GM18505 (cell line): ENCODE measurements at regions not wholly inside any gene's neighbourhood (a gene's known extent, or its start where the extent isn't known, plus 50 kb on each side); places are given as distances from the start of the nearest gene placed in this dataset.
A peak's percentile ranks its signal among the peaks of the same experiment; 100 is the strongest.
"Not testable (repeated sequence)": the region's sequence is repeated elsewhere in the genome, so short reads cannot be mapped to it uniquely, and the experiment has no call there.

Experiments
- ATAC-seq: cut with Tn5 transposase; IDR thresholded peaks from one replicate; pipeline ENCODE4 v1.9.1; 2021; ENCODE audit not compliant: unreplicated experiment
- POLR2A ChIP-seq: IDR thresholded peaks from 4 replicates; pipeline ENCODE4 v1.6.1; 2011; ENCODE audit warnings: borderline replicate concordance; ENCODE audit not compliant: insufficient read depth, insufficient read length; ENCODE audit errors: extremely low read depth

- TF ChIP-seq POLR2A, result no peak
- ATAC-seq, result no peak
Measured at GRCh38 chr12:89230376-89231315, 121.7 kb downstream of the DUSP6 start.

GRCh38 chr12:89228491-89228890 lies 123.8 kb downstream of the DUSP6 start:
- TF ChIP-seq POLR2A, result no peak
- no peak for ATAC-seq

GRCh38 chr12:89227774-89228173 lies 124.5 kb downstream of the DUSP6 start:
- ATAC-seq, result no peak
- TF ChIP-seq POLR2A, result no peak

- no peak for TF ChIP-seq POLR2A
- peak; percentile 52 for ATAC-seq
Measured at GRCh38 chr12:89225808-89226411, 126.4 kb downstream of the DUSP6 start.

GRCh38 chr12:89225401-89225800 lies 126.9 kb downstream of the DUSP6 start:
- peak; percentile 85 for ATAC-seq
- TF ChIP-seq POLR2A, result no peak

- ATAC-seq, result not testable (repeated sequence)
Measured at GRCh38 chr12:89222580-89222979, 129.7 kb downstream of the DUSP6 start.

GRCh38 chr12:89217472-89217871 lies 134.8 kb downstream of the DUSP6 start:
- TF ChIP-seq POLR2A, result no peak
- ATAC-seq, result no peak

- no peak for TF ChIP-seq POLR2A
- ATAC-seq, result no peak
Measured at GRCh38 chr12:89216211-89216952, 135.9 kb downstream of the DUSP6 start.

GRCh38 chr12:89215196-89215595 lies 137.1 kb downstream of the DUSP6 start:
- no peak for ATAC-seq
- no peak for TF ChIP-seq POLR2A

- no peak for ATAC-seq
- TF ChIP-seq POLR2A, result no peak
Measured at GRCh38 chr12:89213747-89214146, 138.6 kb downstream of the DUSP6 start.

GRCh38 chr12:89213139-89213538 lies 139.2 kb downstream of the DUSP6 start:
- no peak for TF ChIP-seq POLR2A
- no peak for ATAC-seq

GRCh38 chr12:89212339-89212771 lies 139.9 kb downstream of the DUSP6 start:
- ATAC-seq, result no peak
- no peak for TF ChIP-seq POLR2A

GRCh38 chr12:89211456-89211855 lies 140.8 kb downstream of the DUSP6 start:
- TF ChIP-seq POLR2A, result no peak
- no peak for ATAC-seq
